GF-D8 (cell line): ENCODE measurements at regions not wholly inside any gene's neighbourhood (a gene's known extent, or its start where the extent isn't known, plus 50 kb on each side); places are given as distances from the start of the nearest gene placed in this dataset.

ENCODE experiments used
- DNase-seq: peaks from one replicate; lab custom pipeline; 2025; lab: John Stamatoyannopoulos, UW

- DNase-seq, result no peak
These were observed 65.0 kb upstream of the POU2AF1 start for GRCh38 chr11:111444040-111444439.

DNA sequence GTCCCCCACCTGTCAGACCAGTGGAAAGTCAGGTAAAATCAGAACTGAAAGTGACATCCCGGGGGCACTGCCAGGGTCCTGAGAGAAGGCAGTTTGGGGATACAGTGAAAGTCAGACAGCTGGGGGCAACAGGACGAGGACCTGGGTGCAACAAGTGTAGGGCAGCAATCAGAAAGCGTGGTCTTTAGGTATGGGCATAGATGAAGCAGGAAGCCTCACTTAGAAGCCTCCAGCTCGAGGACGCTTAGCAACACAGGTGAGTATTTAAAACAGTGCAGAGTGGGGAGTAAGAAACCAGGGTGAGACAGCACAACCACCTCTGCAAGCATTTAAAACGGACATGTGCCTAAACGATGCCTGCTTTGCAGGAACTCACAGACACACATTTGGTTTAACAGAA lies 64.6 kb upstream of the POU2AF1 start:
- no peak for DNase-seq

DNA sequence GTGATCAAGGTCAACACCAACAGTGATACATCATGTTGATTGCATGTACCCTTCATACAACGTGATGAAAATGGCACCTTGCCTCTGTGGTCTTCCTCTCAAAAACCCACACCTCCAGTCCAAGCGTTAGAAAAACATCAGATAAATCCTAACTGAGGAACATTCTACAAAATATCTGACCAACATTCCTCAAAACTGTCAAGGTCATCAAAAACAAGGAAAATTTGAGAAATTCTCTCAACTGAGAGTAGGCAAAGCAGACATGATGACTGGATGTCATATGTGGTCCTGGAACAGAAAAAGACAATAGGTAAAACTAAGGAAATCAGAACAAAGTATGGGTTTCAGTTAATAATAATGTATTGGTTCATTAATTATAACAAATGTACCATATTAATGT lies 64.0 kb upstream of the POU2AF1 start:
- DNase-seq, result no peak

DNA sequence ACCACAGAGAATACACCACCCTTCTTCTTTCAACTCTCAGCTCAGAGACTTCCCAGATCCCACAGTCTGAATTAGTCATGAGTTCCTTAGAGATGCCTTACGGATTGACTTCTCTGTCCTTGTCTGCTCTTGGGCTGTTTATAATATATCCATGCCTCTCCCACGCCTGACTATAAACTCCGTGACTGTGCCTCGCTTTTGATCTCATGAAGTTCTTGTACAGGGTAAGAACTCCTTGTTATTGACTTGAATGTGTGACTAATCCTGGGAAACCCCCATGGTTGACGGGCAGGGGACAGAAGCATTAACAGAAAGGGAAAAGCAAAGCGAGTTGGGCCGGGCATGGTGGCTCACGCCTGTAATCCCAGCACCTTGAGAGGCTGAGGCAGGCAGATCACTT lies 62.4 kb upstream of the POU2AF1 start:
- no peak for DNase-seq

DNA sequence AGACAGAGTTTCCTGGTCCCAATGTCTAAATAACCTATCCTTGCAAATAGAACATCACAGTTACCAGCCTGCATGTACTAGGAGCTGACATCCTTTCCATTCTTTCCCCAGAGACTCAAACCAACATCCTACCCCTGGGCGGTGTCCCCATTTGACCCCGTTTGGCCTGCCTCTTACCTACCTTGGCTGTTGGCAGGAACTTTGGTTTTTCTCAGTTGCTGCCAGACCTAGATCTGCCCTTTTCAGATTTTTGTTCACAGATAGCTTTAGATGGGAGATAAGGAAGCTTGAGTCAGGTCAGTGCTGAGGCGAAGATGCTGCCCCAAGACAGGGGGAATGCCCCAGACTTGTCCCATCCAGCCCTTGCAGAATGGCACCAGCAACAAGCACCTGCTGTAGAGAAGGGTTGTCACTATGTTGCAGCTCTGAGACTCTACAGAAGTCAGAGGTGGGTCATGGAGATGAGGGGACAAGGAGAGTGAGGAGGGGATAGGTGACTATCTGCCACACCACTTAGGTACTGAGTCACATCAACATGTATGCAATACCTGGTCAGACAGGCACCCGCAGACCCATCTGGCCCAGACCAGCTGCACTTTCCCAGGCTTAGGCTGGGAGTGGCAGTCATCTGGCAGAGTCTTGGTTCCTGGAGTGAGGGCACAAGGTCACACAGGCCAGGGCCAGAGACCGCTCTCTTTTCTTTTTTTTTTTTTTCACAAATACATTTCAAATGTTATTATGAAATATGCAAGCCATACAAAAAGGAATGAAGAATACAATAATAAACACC lies 61.5 kb upstream of the POU2AF1 start:
- no peak for DNase-seq

DNA sequence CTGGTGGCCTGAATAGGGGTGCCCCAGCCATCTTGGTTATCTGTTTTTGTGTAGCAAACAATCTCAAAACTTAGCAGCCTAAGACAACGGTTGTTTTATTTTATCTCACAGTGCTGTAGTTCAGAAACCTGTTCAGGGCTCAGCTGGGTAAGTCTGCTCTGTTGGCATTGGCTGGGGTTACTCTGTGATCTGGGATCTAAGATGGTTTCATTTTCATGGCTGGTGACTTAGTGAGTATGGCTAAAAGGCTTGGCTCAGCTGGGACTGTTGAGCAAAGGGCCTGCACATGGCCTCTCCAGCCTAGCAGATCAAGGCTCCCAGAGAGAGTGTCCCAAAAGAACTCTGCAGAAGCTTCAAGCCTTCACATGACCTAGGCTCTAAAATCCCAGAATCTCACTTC lies 60.8 kb upstream of the POU2AF1 start:
- no peak for DNase-seq

GRCh38 chr11:111438846-111439520 lies 59.9 kb upstream of the POU2AF1 start:
- no peak for DNase-seq

DNA sequence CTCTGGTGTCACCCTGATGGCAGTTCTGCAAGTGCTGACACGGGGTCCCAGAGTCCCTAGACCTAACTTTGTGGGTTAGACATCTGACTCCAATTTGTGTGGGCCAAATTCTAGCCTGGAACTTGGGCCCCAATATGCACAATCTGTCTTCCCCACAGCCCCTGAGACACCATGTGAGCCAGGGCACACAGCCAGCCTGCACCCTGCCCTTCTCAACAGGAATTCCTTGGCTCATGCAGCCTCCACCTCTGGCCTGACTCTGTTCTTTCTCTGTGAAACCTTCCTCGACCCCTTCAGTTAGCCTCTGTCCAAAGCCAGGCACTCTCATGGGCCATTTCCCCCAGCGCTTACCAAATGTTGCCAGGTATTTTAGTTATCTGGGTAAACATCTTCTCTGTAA lies 59.1 kb upstream of the POU2AF1 start:
- no peak for DNase-seq

DNA sequence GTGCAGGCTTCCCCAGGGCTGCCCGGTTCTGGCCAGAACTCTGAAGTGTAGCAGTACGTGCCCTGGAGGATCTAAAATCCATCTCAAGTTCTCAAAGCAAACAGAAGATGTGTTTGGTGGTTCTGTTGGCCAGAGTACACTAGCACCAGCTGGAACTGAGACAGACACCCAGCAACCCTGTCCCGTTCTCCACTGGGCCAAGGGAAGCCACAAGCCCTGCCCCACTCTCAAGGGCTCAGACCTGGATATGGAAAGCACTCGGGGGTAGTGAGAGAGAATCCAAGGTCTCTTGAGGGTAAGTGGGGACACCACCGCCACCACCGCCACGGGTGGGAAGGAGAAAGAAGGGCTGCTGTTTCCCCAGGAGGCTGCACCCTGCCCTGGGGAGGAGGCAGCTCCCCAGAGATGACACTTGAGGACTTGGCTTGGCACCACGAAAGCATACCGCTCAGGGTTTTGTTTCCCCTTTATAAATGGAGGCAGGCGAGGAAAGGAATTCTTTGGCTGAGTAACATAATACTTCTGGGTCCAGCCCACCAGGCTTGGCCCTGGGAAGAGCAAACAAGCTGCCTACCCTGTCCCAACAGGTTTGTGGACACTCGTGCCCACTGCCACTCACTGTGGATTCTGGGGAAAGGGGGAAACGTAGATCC lies 56.1 kb upstream of the POU2AF1 start:
- no peak for DNase-seq

DNA sequence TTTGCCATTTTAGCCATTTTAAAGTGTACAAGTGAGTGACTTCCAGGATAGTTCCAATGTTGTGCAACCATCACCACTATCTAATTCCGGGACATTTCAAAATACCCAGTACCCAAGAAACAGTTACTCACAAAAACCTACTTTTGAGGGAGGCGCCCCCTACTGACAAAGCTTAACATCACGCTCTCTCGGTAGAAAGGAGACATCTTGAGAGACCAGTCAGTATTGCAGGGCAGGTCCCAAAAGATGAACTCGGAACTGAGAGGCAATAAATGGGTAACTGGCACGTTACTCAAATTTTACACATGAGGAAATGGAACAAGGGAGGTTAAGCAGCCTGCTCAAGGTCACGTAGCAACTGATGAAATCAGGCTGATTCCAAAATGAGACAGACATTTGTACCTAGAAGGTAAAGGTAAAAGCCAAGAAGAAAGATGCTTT lies 50.0 kb upstream of the POU2AF1 start:
- peak; percentile 46 for DNase-seq
